GM18951 (cell line): ENCODE measurements at regions not wholly inside any gene's neighbourhood (a gene's known extent, or its start where the extent isn't known, plus 50 kb on each side); places are given as distances from the start of the nearest gene placed in this dataset.

Source experiments
- POLR2A ChIP-seq: IDR thresholded peaks from 4 replicates; pipeline ENCODE4 v1.6.1; 2011; ENCODE audit warnings: mild to moderate bottlenecking; ENCODE audit not compliant: insufficient read length, insufficient read depth; ENCODE audit errors: extremely low read depth
- in situ Hi-C: fragments of 300-500 bp; cut with MboI; formaldehyde crosslinking; loops from one replicate; pipeline ENCODE4 v1.12.0; 2022; ENCODE audit warnings: low sequenced_read_pairs, mixed read lengths, inconsistent platforms; ENCODE audit not compliant: unreplicated experiment

GRCh38 chr6:87794922-87795885 lies 93.2 kb upstream of the AKIRIN2 start:
- TF ChIP-seq POLR2A: no peak
- in situ Hi-C loops: no loop called here

- no peak for TF ChIP-seq POLR2A
- in situ Hi-C loops: no loop called here
These were observed 91.3 kb upstream of the AKIRIN2 start for GRCh38 chr6:87793315-87793714.

GRCh38 chr6:87791982-87792381 lies 89.9 kb upstream of the AKIRIN2 start:
- in situ Hi-C loops: no loop called here
- TF ChIP-seq POLR2A: no peak

- TF ChIP-seq POLR2A: no peak
- in situ Hi-C loops: no loop called here
These were observed 89.5 kb upstream of the AKIRIN2 start for GRCh38 chr6:87791485-87791884.

- in situ Hi-C loops: no loop called here
These were observed 89.0 kb upstream of the AKIRIN2 start for GRCh38 chr6:87791029-87791428.

GRCh38 chr6:87789900-87790290 lies 87.9 kb upstream of the AKIRIN2 start:
- in situ Hi-C loops: no loop called here
- TF ChIP-seq POLR2A: no peak

More at GRCh38 chr6:87791029-87791428, 89.0 kb upstream of the AKIRIN2 start:
- no peak for TF ChIP-seq POLR2A

GRCh38 chr6:87789198-87789899 lies 87.3 kb upstream of the AKIRIN2 start:
- no peak for TF ChIP-seq POLR2A

GRCh38 chr6:87788141-87788540 lies 86.1 kb upstream of the AKIRIN2 start:
- in situ Hi-C loops: no loop called here
- TF ChIP-seq POLR2A: no peak

More at GRCh38 chr6:87789198-87789899, 87.3 kb upstream of the AKIRIN2 start:
- in situ Hi-C loops: no loop called here

GRCh38 chr6:87785229-87785862 lies 83.3 kb upstream of the AKIRIN2 start:
- no peak for TF ChIP-seq POLR2A
- in situ Hi-C loops: no loop called here

GRCh38 chr6:87784690-87785089 lies 82.7 kb upstream of the AKIRIN2 start:
- in situ Hi-C loops: no loop called here
- TF ChIP-seq POLR2A: no peak

GRCh38 chr6:87784051-87784450 lies 82.0 kb upstream of the AKIRIN2 start:
- no peak for TF ChIP-seq POLR2A
- in situ Hi-C loops: no loop called here

GRCh38 chr6:87779542-87779941 lies 77.5 kb upstream of the AKIRIN2 start:
- in situ Hi-C loops: no loop called here
- TF ChIP-seq POLR2A: no peak
